ENCODE measurements at regions not wholly inside any gene's neighbourhood (a gene's known extent, or its start where the extent isn't known, plus 50 kb on each side); places are given as distances from the start of the nearest gene placed in this dataset.

DNA sequence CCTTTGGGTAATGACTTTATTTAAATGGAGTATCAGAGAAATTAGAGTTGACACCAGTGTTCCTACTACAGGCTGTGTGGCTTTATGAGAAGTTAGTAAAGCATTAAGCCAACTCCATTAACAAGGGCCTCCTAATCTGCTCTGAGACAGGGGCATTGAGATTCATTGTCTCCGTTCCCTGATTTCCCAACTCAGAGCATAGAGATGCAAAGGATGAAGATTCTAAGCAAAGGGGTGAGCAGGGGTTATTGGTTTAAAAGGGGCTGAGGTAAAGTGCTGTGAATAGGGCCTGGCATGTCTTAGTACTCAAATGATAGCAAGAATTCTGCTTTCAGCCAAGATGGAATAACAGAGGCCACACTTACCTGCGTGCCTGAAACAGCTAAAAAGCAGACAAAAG is 428.4 kb downstream of the PTPRU start:
- H3K4me3 ChIP-seq (replicated peaks; ENCODE audit: low read depth, low read length): no peak overlapping the region
- TF ChIP-seq, protein P1, sequence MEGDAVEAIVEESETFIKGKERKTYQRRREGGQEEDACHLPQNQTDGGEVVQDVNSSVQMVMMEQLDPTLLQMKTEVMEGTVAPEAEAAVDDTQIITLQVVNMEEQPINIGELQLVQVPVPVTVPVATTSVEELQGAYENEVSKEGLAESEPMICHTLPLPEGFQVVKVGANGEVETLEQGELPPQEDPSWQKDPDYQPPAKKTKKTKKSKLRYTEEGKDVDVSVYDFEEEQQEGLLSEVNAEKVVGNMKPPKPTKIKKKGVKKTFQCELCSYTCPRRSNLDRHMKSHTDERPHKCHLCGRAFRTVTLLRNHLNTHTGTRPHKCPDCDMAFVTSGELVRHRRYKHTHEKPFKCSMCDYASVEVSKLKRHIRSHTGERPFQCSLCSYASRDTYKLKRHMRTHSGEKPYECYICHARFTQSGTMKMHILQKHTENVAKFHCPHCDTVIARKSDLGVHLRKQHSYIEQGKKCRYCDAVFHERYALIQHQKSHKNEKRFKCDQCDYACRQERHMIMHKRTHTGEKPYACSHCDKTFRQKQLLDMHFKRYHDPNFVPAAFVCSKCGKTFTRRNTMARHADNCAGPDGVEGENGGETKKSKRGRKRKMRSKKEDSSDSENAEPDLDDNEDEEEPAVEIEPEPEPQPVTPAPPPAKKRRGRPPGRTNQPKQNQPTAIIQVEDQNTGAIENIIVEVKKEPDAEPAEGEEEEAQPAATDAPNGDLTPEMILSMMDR (IDR thresholded peaks at IDR 0.05; ENCODE audit: low read length, missing control alignments): no peak
- DNase-seq (ENCODE audit: low read depth): no peak

DNA sequence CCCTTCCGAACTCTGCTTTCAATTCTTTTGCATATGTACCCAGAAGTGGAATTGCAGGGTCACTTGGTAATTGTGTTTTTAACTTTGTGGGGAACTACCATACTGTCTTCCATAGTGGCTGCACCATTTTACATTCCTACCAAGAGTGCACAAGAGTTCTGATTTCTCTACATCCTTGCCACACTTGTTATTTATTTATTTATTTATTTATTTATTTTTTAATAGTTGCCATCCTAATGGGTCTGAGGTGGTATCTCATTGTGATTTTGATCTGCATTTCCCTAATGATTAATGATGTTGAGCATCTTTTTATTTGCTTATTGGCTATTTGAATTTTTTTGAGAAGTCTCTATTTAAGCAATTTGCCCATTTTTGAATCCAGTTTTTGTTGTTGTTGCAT is 422.4 kb downstream of the PTPRU start:
- no peak overlapping the region for H3K4me3 ChIP-seq (replicated peaks; ENCODE audit: low read depth, low read length)
- TF ChIP-seq, protein P1 (IDR thresholded peaks at IDR 0.05; ENCODE audit: low read length, missing control alignments): no peak
- DNase-seq (ENCODE audit: low read depth): no peak

DNA sequence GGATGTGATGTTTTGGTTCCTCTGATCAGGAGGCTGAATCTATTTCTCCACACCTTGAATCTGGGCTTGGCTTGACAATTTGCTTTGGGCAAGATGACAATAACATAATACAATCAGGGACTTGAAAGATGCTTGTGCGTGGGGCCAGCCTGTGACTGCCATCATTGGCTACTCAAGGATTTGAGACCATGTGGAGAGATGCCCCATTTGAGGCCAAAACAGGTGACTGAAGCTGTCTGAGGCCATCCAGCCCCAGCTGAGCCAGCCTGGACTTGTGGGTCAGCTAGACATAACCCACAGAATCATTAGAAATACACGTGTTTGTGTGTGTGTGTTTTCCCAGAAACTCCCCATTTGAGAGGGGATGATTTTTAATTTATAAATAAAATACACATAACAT is 421.5 kb downstream of the PTPRU start:
- no peak for DNase-seq (ENCODE audit: low read depth)
- TF ChIP-seq, protein P1 (IDR thresholded peaks at IDR 0.05; ENCODE audit: low read length, missing control alignments): no peak
- no peak overlapping the region for H3K4me3 ChIP-seq (replicated peaks; ENCODE audit: low read depth, low read length)

DNA sequence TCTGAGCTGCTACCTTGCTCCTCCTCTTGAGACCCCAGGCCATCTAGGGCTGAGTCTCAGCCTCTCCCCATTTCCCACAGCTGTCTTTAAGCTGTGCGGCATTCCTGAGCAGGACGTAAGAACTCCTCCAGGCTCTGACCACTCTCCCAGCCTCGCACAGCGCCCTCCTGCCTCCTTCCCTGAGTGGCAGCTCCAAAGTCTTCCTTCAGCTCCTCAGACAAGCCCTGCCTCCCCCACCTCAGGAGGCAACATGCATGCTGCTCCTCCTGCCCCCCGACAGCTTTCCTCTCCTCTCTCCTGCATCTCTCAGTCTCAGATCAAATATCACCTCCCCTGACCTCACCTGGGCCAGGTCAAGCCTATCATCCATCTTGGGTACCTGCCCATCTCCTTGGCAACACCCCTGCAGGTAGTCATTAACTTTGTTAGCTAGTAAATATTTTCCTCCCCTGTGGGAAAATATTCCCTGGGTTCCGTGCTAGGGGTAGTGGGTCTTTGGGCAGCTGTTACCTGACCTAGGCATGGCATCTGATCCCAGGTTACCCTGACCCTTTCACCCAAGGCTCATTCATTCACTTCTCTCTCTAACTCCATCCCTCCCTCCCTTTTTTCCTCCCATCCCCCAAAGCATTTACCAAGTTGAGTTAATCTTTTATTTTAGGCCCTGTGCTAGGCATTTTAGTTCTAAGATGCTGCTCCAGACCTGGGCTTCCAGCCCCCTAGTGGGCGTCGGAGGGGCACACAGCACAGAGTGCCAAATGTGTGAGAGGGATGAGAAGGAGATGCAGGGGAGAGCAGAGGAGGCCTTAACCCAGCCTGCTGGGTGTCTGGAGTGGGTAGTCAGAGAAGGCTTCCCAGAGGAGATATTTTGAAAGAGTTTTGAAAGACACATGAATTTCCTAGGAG is 419.9 kb downstream of the PTPRU start:
- no peak for DNase-seq (ENCODE audit: low read depth)
- TF ChIP-seq, protein P1 (IDR thresholded peaks at IDR 0.05; ENCODE audit: low read length, missing control alignments): peak; percentile 45
- no peak overlapping the region for H3K4me3 ChIP-seq (replicated peaks; ENCODE audit: low read depth, low read length)

DNA sequence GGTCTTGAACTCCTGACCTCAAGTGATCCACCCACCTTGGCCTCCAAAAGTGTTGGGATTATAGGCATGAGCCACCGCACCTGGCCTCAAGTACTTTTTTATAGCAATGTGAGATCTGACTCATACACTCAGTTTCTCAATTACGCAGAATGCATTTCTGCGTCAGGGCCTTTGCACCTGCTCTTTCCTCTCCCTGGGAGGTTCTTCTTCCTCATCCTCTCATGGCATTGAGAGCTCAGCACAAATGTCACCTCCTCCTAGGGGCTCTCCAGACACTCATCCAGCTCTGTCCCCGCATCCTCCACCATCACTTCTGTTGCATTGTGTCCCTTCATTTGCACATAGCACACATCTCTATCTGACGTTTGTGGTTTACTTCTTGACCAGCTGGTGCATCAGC is 418.8 kb downstream of the PTPRU start:
- TF ChIP-seq, protein P1 (IDR thresholded peaks at IDR 0.05; ENCODE audit: low read length, missing control alignments): no peak
- no peak for DNase-seq (ENCODE audit: low read depth)
- no peak overlapping the region for H3K4me3 ChIP-seq (replicated peaks; ENCODE audit: low read depth, low read length)

DNA sequence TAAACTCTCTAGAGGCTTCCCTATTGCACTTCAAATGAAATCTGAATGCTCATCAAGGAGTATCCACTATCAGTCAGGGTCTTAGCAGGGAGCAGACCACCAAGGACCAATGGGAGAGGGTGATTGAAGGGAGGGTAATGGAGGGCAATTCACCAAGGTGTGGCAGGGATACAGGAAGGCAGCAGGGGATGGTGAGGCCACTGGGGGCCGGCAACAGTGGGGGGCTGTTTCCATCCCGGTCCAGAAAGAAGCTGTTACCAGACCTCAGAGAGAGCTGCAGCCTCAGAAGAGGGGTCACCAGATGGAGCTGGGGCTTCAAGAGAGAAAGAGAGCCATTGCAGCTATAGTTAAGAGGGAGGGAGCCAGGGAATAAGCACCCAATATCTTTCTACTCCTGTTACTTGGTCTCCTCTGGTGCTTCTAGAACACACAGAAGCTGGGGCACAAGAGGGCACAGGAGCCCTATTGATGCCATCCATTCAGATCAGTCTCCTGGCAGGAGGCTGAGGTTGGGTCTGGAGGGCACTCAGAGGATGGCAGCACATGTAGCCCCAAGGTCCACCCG is 417.6 kb downstream of the PTPRU start:
- no peak for DNase-seq (ENCODE audit: low read depth)
- TF ChIP-seq, protein P1 (IDR thresholded peaks at IDR 0.05; ENCODE audit: low read length, missing control alignments): no peak

More for the DNA sequence above, 417.6 kb downstream of the PTPRU start:
- H3K4me3 ChIP-seq (replicated peaks; ENCODE audit: low read depth, low read length): no peak overlapping the region

All from fibroblast of pulmonary artery (primary cell).